AG09319 (cell line): ENCODE measurements at regions not wholly inside any gene's neighbourhood (a gene's known extent, or its start where the extent isn't known, plus 50 kb on each side); places are given as distances from the start of the nearest gene placed in this dataset.
A peak's percentile ranks its signal among the peaks of the same experiment; 100 is the strongest.

Experiments used
- DNase-seq: peaks from one replicate; pipeline ENCODE4 v3.0.0-alpha.2; 2010; ENCODE audit warnings: low read depth; ENCODE audit errors: extremely low read depth
- CTCF ChIP-seq: IDR thresholded peaks from 2 replicates; pipeline ENCODE4 v1.5.1; 2011; ENCODE audit warnings: low read depth, mild to moderate bottlenecking, inconsistent platforms, low read length, moderate library complexity

DNA sequence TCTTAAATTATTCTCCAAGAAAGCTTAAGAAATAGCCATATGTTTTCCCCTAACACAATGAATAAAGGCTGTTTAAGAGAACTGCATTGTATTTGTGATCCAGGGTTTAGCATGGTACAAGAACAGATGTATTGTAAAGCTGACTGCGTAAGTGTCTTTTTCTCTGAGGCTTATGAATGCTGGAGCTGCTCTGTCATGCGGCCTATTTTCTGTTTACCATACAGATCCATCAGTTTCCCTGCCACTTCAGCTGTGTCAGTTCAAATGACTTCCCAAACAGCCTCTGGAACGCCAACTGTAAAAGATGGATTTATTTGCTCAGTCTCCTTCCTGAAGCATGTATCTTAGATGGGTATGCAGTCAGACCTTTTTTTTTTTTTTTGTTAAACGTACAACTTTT, 419.3 kb upstream of the HS3ST5 start:
- DNase-seq, result no peak
- no peak for TF ChIP-seq CTCF

GRCh38 chr6:114747995-114748625, 405.3 kb upstream of the HS3ST5 start:
- TF ChIP-seq CTCF, result peak; percentile 58
- peak; percentile 2 for DNase-seq

GRCh38 chr6:114740547-114740946, 397.7 kb upstream of the HS3ST5 start:
- TF ChIP-seq CTCF, result no peak
- DNase-seq, result no peak

- DNase-seq, result no peak
- TF ChIP-seq CTCF, result no peak
Observed at GRCh38 chr6:114739656-114740055, 396.8 kb upstream of the HS3ST5 start.

DNA sequence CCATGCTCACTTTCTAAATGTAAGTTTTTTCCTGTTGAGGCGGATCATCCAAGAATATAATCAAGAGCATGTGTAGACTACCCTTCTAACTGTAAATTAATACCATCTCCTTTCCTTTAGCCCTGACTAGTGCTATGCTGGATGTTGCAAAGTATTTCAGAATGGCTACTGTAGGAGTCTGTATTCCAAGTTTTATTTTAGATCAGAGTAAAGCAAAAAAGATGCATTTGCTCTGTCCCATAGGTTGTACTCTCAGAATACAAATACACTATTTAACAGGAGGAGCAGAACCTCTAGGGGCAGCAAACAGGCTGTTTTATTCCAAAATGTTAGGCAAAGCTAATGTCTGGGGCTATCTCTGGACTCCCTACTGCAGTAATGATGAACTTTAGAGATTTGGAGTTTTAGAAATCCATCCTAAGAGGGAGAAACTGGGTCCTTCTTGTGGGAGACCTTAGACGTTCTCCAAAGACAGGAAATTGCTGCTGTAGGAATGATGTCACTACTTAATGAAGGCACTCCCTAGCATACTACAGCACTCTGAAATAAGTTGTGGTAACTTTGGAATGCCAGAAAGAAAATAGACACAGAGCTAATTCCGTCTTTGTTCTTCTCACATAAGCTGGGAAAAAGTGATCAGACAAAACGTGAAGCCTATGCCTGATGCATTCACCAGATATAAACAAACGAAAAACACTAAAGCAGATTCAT, 392.4 kb upstream of the HS3ST5 start:
- DNase-seq, result no peak
- no peak for TF ChIP-seq CTCF

GRCh38 chr6:114733596-114733995, 390.8 kb upstream of the HS3ST5 start:
- no peak for DNase-seq
- TF ChIP-seq CTCF, result no peak

DNA sequence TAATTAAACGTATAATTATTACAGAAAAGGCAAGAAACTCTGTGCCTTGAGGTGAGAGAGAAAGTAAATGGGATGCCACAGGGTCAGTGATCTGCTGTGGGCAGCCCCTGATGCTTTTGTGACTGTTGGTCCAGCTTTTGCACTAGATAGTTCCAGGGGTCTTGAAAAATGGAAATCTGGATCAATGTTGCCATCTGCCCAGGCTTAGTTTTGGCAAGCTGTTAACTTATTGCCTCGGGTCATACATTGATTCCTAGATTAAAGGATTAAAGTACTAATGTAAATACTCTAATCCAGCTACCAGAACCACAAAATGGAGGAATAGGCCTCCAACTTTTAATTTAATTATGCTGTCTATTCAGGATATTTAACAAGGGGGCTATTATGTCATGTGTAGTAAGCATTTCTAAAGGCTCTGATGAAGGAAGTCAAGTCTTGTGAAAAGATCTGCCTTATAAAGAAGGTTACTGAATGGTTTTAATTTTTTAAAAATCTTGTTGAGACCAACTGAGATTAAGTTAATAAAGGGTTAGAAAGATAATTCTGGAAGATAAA, 376.0 kb upstream of the HS3ST5 start:
- TF ChIP-seq CTCF, result no peak
- DNase-seq, result no peak
